ENCODE measurements at regions not wholly inside any gene's neighbourhood (a gene's known extent, or its start where the extent isn't known, plus 50 kb on each side); places are given as distances from the start of the nearest gene placed in this dataset.

DNA sequence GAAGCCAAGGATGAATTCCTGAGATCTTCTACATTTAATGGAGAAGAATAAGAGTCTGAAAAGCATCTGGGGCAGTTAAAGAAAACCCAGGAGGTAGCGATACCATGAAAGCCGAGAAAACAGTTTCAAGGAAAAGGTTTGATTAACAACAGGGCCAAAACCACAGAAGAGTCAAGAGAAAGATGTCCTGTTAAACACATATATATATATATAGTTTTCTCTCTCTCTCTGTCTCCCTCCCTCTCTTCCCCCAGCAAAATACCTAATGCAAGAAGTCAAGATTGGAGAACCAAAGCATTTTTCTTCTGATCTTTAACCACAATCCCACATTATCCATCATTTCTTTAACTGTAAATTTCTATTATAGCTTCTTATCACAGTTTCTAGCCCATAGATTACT, 261.4 kb downstream of the SNX13 start (continued):
- TF ChIP-seq, protein P1, sequence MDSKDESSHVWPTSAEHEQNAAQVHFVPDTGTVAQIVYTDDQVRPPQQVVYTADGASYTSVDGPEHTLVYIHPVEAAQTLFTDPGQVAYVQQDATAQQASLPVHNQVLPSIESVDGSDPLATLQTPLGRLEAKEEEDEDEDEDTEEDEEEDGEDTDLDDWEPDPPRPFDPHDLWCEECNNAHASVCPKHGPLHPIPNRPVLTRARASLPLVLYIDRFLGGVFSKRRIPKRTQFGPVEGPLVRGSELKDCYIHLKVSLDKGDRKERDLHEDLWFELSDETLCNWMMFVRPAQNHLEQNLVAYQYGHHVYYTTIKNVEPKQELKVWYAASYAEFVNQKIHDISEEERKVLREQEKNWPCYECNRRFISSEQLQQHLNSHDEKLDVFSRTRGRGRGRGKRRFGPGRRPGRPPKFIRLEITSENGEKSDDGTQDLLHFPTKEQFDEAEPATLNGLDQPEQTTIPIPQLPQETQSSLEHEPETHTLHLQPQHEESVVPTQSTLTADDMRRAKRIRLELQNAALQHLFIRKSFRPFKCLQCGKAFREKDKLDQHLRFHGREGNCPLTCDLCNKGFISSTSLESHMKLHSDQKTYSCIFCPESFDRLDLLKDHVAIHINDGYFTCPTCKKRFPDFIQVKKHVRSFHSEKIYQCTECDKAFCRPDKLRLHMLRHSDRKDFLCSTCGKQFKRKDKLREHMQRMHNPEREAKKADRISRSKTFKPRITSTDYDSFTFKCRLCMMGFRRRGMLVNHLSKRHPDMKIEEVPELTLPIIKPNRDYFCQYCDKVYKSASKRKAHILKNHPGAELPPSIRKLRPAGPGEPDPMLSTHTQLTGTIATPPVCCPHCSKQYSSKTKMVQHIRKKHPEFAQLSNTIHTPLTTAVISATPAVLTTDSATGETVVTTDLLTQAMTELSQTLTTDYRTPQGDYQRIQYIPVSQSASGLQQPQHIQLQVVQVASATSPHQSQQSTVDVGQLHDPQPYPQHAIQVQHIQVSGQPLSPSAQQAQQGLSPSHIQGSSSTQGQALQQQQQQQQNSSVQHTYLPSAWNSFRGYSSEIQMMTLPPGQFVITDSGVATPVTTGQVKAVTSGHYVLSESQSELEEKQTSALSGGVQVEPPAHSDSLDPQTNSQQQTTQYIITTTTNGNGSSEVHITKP (CRISPR knock-in tag; IDR thresholded peaks at IDR 0.05; ENCODE audit: low read depth), result no peak

DNA sequence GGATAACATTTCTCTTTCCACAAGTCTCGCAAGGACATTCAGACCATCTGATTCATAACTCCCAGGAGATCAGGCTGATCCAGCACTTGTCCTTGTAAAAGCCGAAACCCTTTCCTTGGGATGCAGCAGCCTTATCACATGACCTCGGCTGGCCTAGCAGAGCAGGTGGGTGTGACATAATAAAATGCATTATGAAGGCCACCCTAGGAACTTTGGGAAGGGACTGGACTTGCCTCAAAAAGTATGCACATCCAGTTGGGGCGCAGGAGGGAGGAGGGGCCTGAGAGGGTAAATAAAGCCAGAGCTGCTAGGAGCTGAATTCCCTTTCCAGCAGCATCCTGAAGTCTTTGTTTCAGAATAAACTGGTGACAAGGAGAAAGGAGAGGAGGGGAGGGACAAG, 260.8 kb downstream of the SNX13 start:
- no peak overlapping the region for H2AFZ ChIP-seq (ENCODE audit: low read length)

More for the DNA sequence above, 260.8 kb downstream of the SNX13 start:
- Histone ChIP-seq H3K27ac (ENCODE audit: extremely low read length, insufficient read depth, low read length) (no peak overlapping the region), H3K9ac (ENCODE audit: insufficient read depth, low read depth, low read length) (no peak overlapping the region), H3K9me3 (ENCODE audit: low read length) (no peaks in the 10 kb centered on the region), H3K4me2 (ENCODE audit: low read depth, low read length) (no peak overlapping the region), H3K79me2 (ENCODE audit: insufficient read depth, low read length) (no peaks in the 10 kb centered on the region), H3K27me3 (ENCODE audit: control insufficient read depth in 1 of 2, insufficient read depth in 2 of 2, low read length in 2 of 2) (peaks cover 0 to 3% of the 10 kb centered on the region in 2 experiments; a peak in 1 of 5 replicates), H3K4me3 (replicated peaks in 1 of 3; ENCODE audit: insufficient read depth in 1 of 3, low read depth in 2 of 3, low read length in 3 of 3) (no peak overlapping the region), H4K20me1 (ENCODE audit: insufficient read depth, low read length) (no peaks in the 10 kb centered on the region), H3K4me1 (ENCODE audit: insufficient read depth, low read length) (no peaks in the 10 kb centered on the region), H3K36me3 (replicated peaks in 1 of 2; ENCODE audit: control insufficient read depth in 1 of 2, insufficient read depth in 2 of 2, low read length in 2 of 2) (no peaks in the 10 kb centered on the region)
- DNase-seq (ENCODE audit: low spot score) (no peak), ATAC-seq (no peak), FAIRE-seq (no peak)
- TF ChIP-seq SRSF4 (IDR thresholded peaks at IDR 0.05; ENCODE audit: low read depth, low read length, poor library complexity, severe bottlenecking) (no peak), ZNF292 (CRISPR knock-in tag; IDR thresholded peaks at IDR 0.05; ENCODE audit: borderline replicate concordance, low read depth) (no peak), NPAS2 (CRISPR knock-in tag; IDR thresholded peaks at IDR 0.05; ENCODE audit: borderline replicate concordance) (no peak), ZNF724P (CRISPR knock-in tag; IDR thresholded peaks at IDR 0.05; ENCODE audit: borderline replicate concordance) (no peak), TEAD2 (CRISPR knock-in tag; IDR thresholded peaks at IDR 0.05) (no peak), FOXK2 (IDR thresholded peaks at IDR 0.05) (no peak), ATAD3A (CRISPR knock-in tag; IDR thresholded peaks at IDR 0.05) (no peak), JDP2 (CRISPR knock-in tag; IDR thresholded peaks at IDR 0.05; ENCODE audit: borderline replicate concordance) (no peak), MED1 (CRISPR knock-in tag; IDR thresholded peaks at IDR 0.05) (no peak)
- TF ChIP-seq, protein P2, sequence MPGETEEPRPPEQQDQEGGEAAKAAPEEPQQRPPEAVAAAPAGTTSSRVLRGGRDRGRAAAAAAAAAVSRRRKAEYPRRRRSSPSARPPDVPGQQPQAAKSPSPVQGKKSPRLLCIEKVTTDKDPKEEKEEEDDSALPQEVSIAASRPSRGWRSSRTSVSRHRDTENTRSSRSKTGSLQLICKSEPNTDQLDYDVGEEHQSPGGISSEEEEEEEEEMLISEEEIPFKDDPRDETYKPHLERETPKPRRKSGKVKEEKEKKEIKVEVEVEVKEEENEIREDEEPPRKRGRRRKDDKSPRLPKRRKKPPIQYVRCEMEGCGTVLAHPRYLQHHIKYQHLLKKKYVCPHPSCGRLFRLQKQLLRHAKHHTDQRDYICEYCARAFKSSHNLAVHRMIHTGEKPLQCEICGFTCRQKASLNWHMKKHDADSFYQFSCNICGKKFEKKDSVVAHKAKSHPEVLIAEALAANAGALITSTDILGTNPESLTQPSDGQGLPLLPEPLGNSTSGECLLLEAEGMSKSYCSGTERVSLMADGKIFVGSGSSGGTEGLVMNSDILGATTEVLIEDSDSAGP (CRISPR knock-in tag; IDR thresholded peaks at IDR 0.05; ENCODE audit: borderline replicate concordance), result no peak
- TF ChIP-seq, protein P3, sequence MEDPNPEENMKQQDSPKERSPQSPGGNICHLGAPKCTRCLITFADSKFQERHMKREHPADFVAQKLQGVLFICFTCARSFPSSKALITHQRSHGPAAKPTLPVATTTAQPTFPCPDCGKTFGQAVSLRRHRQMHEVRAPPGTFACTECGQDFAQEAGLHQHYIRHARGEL (CRISPR knock-in tag; IDR thresholded peaks at IDR 0.05), result no peak
- TF ChIP-seq, protein P4, sequence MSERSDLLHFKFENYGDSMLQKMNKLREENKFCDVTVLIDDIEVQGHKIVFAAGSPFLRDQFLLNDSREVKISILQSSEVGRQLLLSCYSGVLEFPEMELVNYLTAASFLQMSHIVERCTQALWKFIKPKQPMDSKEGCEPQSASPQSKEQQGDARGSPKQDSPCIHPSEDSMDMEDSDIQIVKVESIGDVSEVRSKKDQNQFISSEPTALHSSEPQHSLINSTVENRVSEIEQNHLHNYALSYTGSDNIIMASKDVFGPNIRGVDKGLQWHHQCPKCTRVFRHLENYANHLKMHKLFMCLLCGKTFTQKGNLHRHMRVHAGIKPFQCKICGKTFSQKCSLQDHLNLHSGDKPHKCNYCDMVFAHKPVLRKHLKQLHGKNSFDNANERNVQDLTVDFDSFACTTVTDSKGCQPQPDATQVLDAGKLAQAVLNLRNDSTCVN (CRISPR knock-in tag; IDR thresholded peaks at IDR 0.05; ENCODE audit: borderline replicate concordance), result no peak
- in situ Hi-C loops (cut with HindIII; ENCODE audit: extremely low pct_ligation_motif_present, low pct_unique_long_range_greater_than_20kb), result no loop called here
- POLR2A ChIA-PET, result no interaction called here
- intact Hi-C loops (cut with micrococcal nuclease; ENCODE audit: unreplicated experiment), result no loop called here
- no TSS peak for BruUV-seq (replicated peaks)
- CTCF ChIA-PET (ENCODE audit: low intra/inter-chr PET ratio, low total read pairs), result no interaction called here
- WGBS (ENCODE audit: low lambda C conversion rate), result 28% methylated on average over 4 of the region's 4 CpGs

Data from HepG2 (cell line).